Tibial nerve (tissue), 4 donors: ENCODE measurements at regions not wholly inside any gene's neighbourhood (a gene's known extent, or its start where the extent isn't known, plus 50 kb on each side); places are given as distances from the start of the nearest gene placed in this dataset.

Experiments
- EP300 ChIP-seq, 2 donors: sonication (generic); formaldehyde crosslinking; IDR thresholded peaks; one replicate each; pipeline ENCODE4 v1.6.1; 2017; ENCODE audit warnings: antibody characterized with exemption in 2 of 2, mild to moderate bottlenecking in 1 of 2
- TF ChIP-seq, protein P1 (sequence below), 5 experiments: fragments of 200-600 bp in 3 of 5; fragments of 450-650 bp in 2 of 5; sonication (generic) in 3 of 5; IDR thresholded peaks; one replicate each; pipeline ENCODE4 v1.5.1; 2016 to 2019; ENCODE audit warnings: antibody characterized with exemption in 5 of 5, mild to moderate bottlenecking in 3 of 5, moderate library complexity in 2 of 5

DNA sequence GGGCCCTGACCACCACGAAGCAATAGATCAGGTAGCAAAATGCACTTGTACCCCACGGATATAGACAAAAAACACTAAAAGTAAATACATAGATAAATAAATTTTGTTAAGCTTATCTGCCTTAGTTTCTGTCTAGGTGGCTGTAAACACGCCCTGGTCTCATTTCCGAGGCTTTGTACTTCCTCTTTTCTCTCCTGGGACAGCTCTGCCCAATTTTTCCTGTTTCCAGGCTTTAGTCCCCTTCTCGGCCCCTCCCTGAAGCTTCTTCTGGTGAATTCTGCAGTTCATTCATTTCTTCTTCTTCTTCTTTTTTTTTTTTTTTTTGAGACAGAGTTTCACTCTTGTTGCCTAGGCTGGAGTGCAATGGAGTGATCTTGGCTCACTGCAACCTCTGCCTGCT, 73.4 kb upstream of the STOX2 start:
- TF ChIP-seq, protein P1, sequence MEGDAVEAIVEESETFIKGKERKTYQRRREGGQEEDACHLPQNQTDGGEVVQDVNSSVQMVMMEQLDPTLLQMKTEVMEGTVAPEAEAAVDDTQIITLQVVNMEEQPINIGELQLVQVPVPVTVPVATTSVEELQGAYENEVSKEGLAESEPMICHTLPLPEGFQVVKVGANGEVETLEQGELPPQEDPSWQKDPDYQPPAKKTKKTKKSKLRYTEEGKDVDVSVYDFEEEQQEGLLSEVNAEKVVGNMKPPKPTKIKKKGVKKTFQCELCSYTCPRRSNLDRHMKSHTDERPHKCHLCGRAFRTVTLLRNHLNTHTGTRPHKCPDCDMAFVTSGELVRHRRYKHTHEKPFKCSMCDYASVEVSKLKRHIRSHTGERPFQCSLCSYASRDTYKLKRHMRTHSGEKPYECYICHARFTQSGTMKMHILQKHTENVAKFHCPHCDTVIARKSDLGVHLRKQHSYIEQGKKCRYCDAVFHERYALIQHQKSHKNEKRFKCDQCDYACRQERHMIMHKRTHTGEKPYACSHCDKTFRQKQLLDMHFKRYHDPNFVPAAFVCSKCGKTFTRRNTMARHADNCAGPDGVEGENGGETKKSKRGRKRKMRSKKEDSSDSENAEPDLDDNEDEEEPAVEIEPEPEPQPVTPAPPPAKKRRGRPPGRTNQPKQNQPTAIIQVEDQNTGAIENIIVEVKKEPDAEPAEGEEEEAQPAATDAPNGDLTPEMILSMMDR (IDR thresholded peaks at IDR 0.05) = no peak
- TF ChIP-seq EP300 (IDR thresholded peaks at IDR 0.05) = no peak
